Myocyte (in vitro differentiated cells): ENCODE measurements at regions not wholly inside any gene's neighbourhood (a gene's known extent, or its start where the extent isn't known, plus 50 kb on each side); places are given as distances from the start of the nearest gene placed in this dataset.
"Not testable (repeated sequence)": the region's sequence is repeated elsewhere in the genome, so short reads cannot be mapped to it uniquely, and the experiment has no call there.

Source experiments
- DNase-seq: peaks from one replicate; pipeline ENCODE4 v3.0.0-alpha.2; 2012; ENCODE audit warnings: low read depth

DNA sequence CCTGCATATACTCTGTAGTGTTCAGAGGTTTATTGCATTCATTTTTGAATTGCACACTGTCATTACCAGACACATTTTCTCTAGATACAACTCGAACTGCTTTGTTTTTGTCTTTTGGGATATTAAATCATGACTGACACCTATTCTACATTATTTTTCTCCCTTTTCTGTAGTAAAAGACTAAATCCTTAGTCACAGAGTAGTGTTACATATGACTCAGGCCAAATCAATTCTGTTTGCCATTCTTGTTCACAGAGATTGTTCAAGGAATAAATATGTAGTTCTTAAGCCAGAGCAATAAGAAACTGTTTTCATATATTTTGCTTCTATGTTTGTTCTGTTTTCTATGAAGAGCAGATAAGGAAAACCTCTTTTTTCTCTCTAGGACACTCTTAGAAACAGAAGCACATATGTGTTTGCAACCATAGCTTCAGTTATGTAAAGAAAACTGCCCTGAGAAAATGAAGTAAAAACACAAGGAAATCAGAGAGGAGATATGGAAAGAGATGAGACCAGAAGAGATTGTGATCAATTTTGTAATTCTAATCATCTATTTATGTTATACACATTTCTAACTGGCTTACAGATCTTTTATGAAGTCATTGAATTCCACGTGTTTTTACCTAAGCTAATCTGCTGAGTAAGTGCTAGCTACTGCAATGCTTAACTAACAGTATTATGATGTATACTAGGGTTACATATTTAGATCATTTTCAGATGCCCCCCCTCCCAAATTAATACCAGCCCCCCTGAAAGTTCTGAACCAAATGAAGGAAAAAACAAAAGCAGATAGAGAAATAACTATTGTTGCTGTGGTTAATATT lies 1995.6 kb upstream of the CDH6 start:
- no peak for DNase-seq

GRCh38 chr5:29193972-29194371 lies 1999.5 kb upstream of the CDH6 start:
- no peak for DNase-seq

DNA sequence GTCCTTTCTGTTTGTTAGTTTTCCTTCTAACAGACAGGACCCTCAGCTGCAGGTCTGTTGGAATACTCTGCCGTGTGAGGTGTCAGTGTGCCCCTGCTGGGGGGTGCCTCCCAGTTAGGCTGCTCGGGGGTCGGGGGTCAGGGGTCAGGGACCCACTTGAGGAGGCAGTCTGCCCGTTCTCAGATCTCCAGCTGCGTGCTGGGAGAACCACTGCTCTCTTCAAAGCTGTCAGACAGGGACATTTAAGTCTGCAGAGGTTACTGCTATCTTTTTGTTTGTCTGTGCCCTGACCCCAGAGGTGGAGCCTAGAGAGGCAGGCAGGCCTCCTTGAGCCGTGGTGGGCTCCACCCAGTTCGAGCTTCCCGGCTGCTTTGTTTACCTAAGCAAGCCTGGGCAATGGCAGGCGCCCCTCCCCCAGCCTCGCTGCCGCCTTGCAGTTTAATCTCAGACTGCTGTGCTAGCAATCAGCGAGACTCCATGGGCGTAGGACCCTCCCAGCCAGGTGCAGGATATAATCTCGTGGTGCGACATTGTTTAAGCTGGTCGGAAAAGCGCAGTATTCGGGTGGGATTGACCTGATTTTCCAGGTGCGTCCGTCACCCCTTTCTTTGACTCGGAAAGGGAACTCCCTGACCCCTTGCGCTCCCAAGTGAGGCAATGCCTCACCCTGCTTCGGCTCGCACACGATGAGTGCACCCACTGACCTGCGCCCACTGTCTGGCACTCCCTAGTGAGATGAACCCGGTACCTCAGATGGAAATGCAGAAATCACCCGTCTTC lies 2002.0 kb upstream of the CDH6 start:
- not testable (repeated sequence) for DNase-seq

DNA sequence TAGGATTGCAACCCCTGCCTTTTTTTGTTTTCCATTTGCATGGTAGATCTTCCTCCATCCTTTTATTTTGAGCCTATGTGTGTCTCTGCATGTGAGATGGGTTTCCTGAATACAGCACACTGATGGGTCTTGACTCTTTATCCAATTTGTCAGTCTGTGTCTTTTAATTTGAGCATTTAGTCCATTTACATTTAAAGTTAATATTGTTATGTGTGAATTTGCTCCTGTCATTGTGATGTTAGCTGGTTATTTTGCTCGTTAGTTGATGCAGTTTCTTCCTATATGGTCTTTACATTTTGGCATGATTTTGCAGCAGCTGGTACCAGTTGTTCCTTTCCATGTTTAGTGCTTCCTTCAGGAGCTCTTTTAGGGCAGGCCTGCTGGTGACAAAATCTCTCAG lies 2003.1 kb upstream of the CDH6 start:
- not testable (repeated sequence) for DNase-seq

DNA sequence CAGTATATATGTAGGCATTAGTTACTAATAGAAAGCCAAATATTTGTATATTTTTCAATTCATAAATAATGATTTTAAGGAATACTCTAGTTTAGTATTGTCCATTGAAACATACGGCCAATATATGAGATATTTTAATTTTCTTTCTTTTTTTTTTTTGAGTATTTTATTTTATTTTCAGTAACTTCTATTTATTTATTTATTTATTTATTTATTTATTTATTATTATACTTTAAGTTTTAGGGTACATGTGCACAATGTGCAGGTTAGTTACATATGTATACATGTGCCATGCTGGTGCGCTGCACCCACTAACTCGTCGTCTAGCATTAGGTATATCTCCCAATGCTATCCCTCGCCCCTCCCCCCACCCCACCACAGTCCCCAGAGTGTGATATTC lies 2007.1 kb upstream of the CDH6 start:
- DNase-seq, result not testable (repeated sequence)

- DNase-seq, result no peak
Measured at GRCh38 chr5:29185558-29185957, 2007.9 kb upstream of the CDH6 start.

- no peak for DNase-seq
Measured at GRCh38 chr5:29175774-29176173, 2017.7 kb upstream of the CDH6 start.

- no peak for DNase-seq
Measured at GRCh38 chr5:29170599-29170998, 2022.9 kb upstream of the CDH6 start.

- no peak for DNase-seq
Measured at GRCh38 chr5:29169886-29170285, 2023.6 kb upstream of the CDH6 start.

GRCh38 chr5:29162297-29162696 lies 2031.2 kb upstream of the CDH6 start:
- no peak for DNase-seq

- no peak for DNase-seq
Measured at GRCh38 chr5:29161399-29162291, 2031.8 kb upstream of the CDH6 start.

- DNase-seq, result no peak
Measured at GRCh38 chr5:29157975-29158374, 2035.5 kb upstream of the CDH6 start.

DNA sequence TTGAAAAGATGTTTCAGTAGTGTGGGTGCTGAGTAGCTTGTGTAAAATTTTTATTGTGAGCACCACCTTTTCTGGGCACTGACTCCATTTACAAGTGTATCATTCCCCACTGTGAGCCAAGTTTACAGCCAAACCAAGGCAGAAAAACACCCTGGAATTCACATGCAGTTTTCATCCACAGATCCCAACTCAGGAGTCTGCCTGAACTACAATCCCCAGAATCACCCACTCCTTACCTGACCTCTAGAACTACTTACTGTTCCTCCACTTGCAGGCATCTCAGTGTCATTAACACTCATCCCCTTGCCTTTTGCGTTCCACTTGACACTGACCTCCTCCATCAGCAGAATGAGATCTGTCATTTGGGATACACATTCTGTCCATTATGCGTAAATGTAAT lies 2042.6 kb upstream of the CDH6 start:
- DNase-seq, result no peak

GRCh38 chr5:29148581-29148980 lies 2044.9 kb upstream of the CDH6 start:
- DNase-seq, result no peak

DNA sequence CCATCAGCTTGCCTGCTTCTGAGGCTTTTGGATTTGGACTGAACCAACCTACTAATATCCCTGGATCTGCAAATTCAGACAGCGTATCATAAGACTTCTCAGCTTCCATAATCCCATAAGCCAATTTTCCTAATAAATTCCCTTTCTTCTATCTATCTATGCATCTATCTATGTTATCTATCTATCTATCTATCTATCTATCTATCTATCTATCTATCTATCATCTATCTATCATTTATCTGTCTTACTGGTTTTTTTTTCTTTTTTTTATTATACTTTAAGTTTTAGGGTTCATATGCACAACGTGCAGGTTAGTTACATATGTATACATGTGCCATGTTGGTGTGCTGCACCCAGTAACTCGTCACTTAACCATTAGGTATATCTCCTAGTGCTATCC lies 2045.4 kb upstream of the CDH6 start:
- DNase-seq, result no peak

GRCh38 chr5:29143266-29143665 lies 2050.2 kb upstream of the CDH6 start:
- DNase-seq, result no peak

GRCh38 chr5:29134418-29134817 lies 2059.1 kb upstream of the CDH6 start:
- no peak for DNase-seq

- DNase-seq, result no peak
Measured at GRCh38 chr5:29131285-29131684, 2062.2 kb upstream of the CDH6 start.

DNA sequence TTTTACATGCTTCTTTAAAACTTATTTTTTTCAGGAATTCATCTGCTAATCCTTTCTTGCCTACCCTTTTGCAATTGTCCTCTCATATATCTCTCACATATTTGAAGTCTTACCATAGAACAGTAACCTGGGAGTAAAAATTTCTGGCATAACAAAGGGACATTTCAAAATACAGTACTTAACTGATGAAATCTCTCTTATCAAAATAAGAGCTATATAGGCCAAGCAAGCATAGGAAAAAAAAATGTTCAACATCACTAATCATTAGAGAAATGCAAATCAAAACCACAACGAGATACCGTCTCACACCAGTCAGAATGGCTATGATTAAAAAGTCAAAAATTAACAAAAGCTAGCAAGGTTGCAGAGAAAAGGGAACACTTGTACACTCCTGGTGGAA lies 2062.7 kb upstream of the CDH6 start:
- DNase-seq, result no peak

GRCh38 chr5:29127524-29128156 lies 2065.8 kb upstream of the CDH6 start:
- DNase-seq, result not testable (repeated sequence)

- DNase-seq, result not testable (repeated sequence)
Measured at GRCh38 chr5:29126462-29126861, 2067.0 kb upstream of the CDH6 start.
